Activated T-cell treated with anti-CD3 and anti-CD28 coated beads, Interleukin-2, amount 50 U/mL, for 4 hours (primary cell): ENCODE measurements at regions not wholly inside any gene's neighbourhood (a gene's known extent, or its start where the extent isn't known, plus 50 kb on each side); places are given as distances from the start of the nearest gene placed in this dataset.
"Not testable (repeated sequence)": the region's sequence is repeated elsewhere in the genome, so short reads cannot be mapped to it uniquely, and the experiment has no call there.

Experiments
- ATAC-seq, 2 donors: fragments of 200-7000 bp; cut with Tn5 transposase; one replicate each; pipeline ENCODE4 v1.10.0; 2021
- DNase-seq: peaks from one replicate; pipeline ENCODE4 v3.0.0-alpha.2; 2020
- H3K27me3 Mint-ChIP-seq: one replicate; pipeline ENCODE4 v1.8.0; 2021; ENCODE audit warnings: low read depth, mixed read lengths
- H3K36me3 Mint-ChIP-seq: one replicate; pipeline ENCODE4 v1.8.0; 2022; ENCODE audit warnings: mixed read lengths; ENCODE audit not compliant: insufficient read depth
- H3K4me1 Mint-ChIP-seq: one replicate; pipeline ENCODE4 v1.8.0; 2021; ENCODE audit warnings: low read depth, mixed read lengths
- H3K4me3 Mint-ChIP-seq: one replicate; pipeline ENCODE4 v1.8.0; 2021; ENCODE audit warnings: mild to moderate bottlenecking, moderate library complexity, mixed read lengths
- H3K9me3 Mint-ChIP-seq: one replicate; pipeline ENCODE4 v1.8.0; 2021; ENCODE audit warnings: mixed read lengths

GRCh38 chr4:14168919-14169318, 541.4 kb upstream of the BOD1L1 start:
- Mint-ChIP-seq H3K36me3 (no peaks in the 10 kb centered on the region), H3K4me3 (no peak overlapping the region), H3K4me1 (no peaks in the 10 kb centered on the region), H3K9me3 (no peaks in the 10 kb centered on the region), H3K27me3 (no peaks in the 10 kb centered on the region)
- ATAC-seq (no peak), DNase-seq (no peak)

- Mint-ChIP-seq H3K36me3 (no peaks in the 10 kb centered on the region), H3K27me3 (no peaks in the 10 kb centered on the region), H3K4me1 (no peaks in the 10 kb centered on the region), H3K4me3 (no peak overlapping the region), H3K9me3 (no peaks in the 10 kb centered on the region)
- no peak for ATAC-seq
- DNase-seq = no peak
Observed at GRCh38 chr4:14169460-14169859, 541.9 kb upstream of the BOD1L1 start.

- not testable (repeated sequence) for H3K4me3 Mint-ChIP-seq, ATAC-seq, H3K9me3 Mint-ChIP-seq, H3K36me3 Mint-ChIP-seq, H3K27me3 Mint-ChIP-seq, H3K4me1 Mint-ChIP-seq, DNase-seq
Observed at GRCh38 chr4:14169940-14170339, 542.4 kb upstream of the BOD1L1 start.

GRCh38 chr4:14176613-14177012, 549.1 kb upstream of the BOD1L1 start:
- no peaks in the 10 kb centered on the region for H3K36me3 Mint-ChIP-seq
- H3K4me3 Mint-ChIP-seq = no peak overlapping the region
- H3K4me1 Mint-ChIP-seq = peaks cover 28% of the 10 kb centered on the region
- no peaks in the 10 kb centered on the region for H3K9me3 Mint-ChIP-seq
- DNase-seq (no peak), ATAC-seq (no peak)
- H3K27me3 Mint-ChIP-seq = no peaks in the 10 kb centered on the region

GRCh38 chr4:14177987-14178386, 550.5 kb upstream of the BOD1L1 start:
- Mint-ChIP-seq H3K36me3 (no peaks in the 10 kb centered on the region), H3K4me3 (peak overlapping the region; percentile 19), H3K27me3 (no peaks in the 10 kb centered on the region), H3K9me3 (no peaks in the 10 kb centered on the region), H3K4me1 (peaks cover 28% of the 10 kb centered on the region)
- ATAC-seq (peak; percentile 48 to 59), DNase-seq (no peak)

- DNase-seq = no peak
- Mint-ChIP-seq H3K4me1 (peaks cover 28% of the 10 kb centered on the region), H3K9me3 (no peaks in the 10 kb centered on the region), H3K36me3 (no peaks in the 10 kb centered on the region), H3K27me3 (no peaks in the 10 kb centered on the region), H3K4me3 (peak overlapping the region; percentile 19)
- peak; percentile 43 to 46 for ATAC-seq
Observed at GRCh38 chr4:14178421-14178820, 550.9 kb upstream of the BOD1L1 start.

- ATAC-seq (no peak), DNase-seq (no peak)
- H3K9me3 Mint-ChIP-seq = no peaks in the 10 kb centered on the region
- H3K4me3 Mint-ChIP-seq = no peak overlapping the region
- peaks cover 28% of the 10 kb centered on the region for H3K4me1 Mint-ChIP-seq
- no peaks in the 10 kb centered on the region for H3K27me3 Mint-ChIP-seq
- no peaks in the 10 kb centered on the region for H3K36me3 Mint-ChIP-seq
Observed at GRCh38 chr4:14180166-14180565, 552.6 kb upstream of the BOD1L1 start.

GRCh38 chr4:14180983-14181601, 553.6 kb upstream of the BOD1L1 start:
- no peaks in the 10 kb centered on the region for H3K9me3 Mint-ChIP-seq
- ATAC-seq = no peak

GRCh38 chr4:14182148-14182547, 554.6 kb upstream of the BOD1L1 start:
- Mint-ChIP-seq H3K27me3 (no peaks in the 10 kb centered on the region), H3K36me3 (no peaks in the 10 kb centered on the region), H3K4me3 (no peak overlapping the region), H3K4me1 (peaks cover 23% of the 10 kb centered on the region), H3K9me3 (no peaks in the 10 kb centered on the region)
- DNase-seq (no peak), ATAC-seq (no peak)

More at GRCh38 chr4:14180983-14181601, 553.6 kb upstream of the BOD1L1 start:
- H3K4me3 Mint-ChIP-seq = no peak overlapping the region
- peaks cover 27% of the 10 kb centered on the region for H3K4me1 Mint-ChIP-seq
- H3K36me3 Mint-ChIP-seq = no peaks in the 10 kb centered on the region
- no peak for DNase-seq
- no peaks in the 10 kb centered on the region for H3K27me3 Mint-ChIP-seq

GRCh38 chr4:14184265-14184664, 556.7 kb upstream of the BOD1L1 start:
- ATAC-seq = no peak
- Mint-ChIP-seq H3K36me3 (no peaks in the 10 kb centered on the region), H3K4me3 (no peak overlapping the region), H3K9me3 (no peaks in the 10 kb centered on the region), H3K27me3 (peaks cover 2% of the 10 kb centered on the region), H3K4me1 (peaks cover 4% of the 10 kb centered on the region)
- DNase-seq = no peak

GRCh38 chr4:14184767-14185166, 557.2 kb upstream of the BOD1L1 start:
- peaks cover 2% of the 10 kb centered on the region for H3K27me3 Mint-ChIP-seq
- H3K36me3 Mint-ChIP-seq = no peaks in the 10 kb centered on the region
- ATAC-seq (no peak), DNase-seq (no peak)
- peaks cover under 1% of the 10 kb centered on the region for H3K4me1 Mint-ChIP-seq
- no peaks in the 10 kb centered on the region for H3K9me3 Mint-ChIP-seq
- no peak overlapping the region for H3K4me3 Mint-ChIP-seq

GRCh38 chr4:14188214-14188613, 560.7 kb upstream of the BOD1L1 start:
- Mint-ChIP-seq H3K9me3 (no peaks in the 10 kb centered on the region), H3K4me3 (no peak overlapping the region), H3K4me1 (no peaks in the 10 kb centered on the region), H3K27me3 (peaks cover 4% of the 10 kb centered on the region), H3K36me3 (no peaks in the 10 kb centered on the region)
- ATAC-seq (no peak), DNase-seq (no peak)

GRCh38 chr4:14193601-14194000, 566.1 kb upstream of the BOD1L1 start:
- peaks cover 3% of the 10 kb centered on the region for H3K9me3 Mint-ChIP-seq
- no peaks in the 10 kb centered on the region for H3K36me3 Mint-ChIP-seq
- H3K4me3 Mint-ChIP-seq = no peak overlapping the region
- peaks cover 4% of the 10 kb centered on the region for H3K27me3 Mint-ChIP-seq
- no peak for DNase-seq
- H3K4me1 Mint-ChIP-seq = no peaks in the 10 kb centered on the region
- no peak for ATAC-seq

GRCh38 chr4:14196131-14196530, 568.6 kb upstream of the BOD1L1 start:
- ATAC-seq (no peak), DNase-seq (no peak)
- no peak overlapping the region for H3K4me3 Mint-ChIP-seq

GRCh38 chr4:14215116-14215770, 587.7 kb upstream of the BOD1L1 start:
- ATAC-seq = no peak
- H3K4me1 Mint-ChIP-seq = no peaks in the 10 kb centered on the region

More at GRCh38 chr4:14196131-14196530, 568.6 kb upstream of the BOD1L1 start:
- Mint-ChIP-seq H3K4me1 (no peaks in the 10 kb centered on the region), H3K36me3 (no peaks in the 10 kb centered on the region), H3K27me3 (peaks cover 1% of the 10 kb centered on the region), H3K9me3 (peaks cover 3% of the 10 kb centered on the region)

More at GRCh38 chr4:14215116-14215770, 587.7 kb upstream of the BOD1L1 start:
- no peak for DNase-seq
- H3K27me3 Mint-ChIP-seq = no peaks in the 10 kb centered on the region
- H3K9me3 Mint-ChIP-seq = peaks cover 4% of the 10 kb centered on the region
- H3K4me3 Mint-ChIP-seq = no peak overlapping the region
- H3K36me3 Mint-ChIP-seq = no peaks in the 10 kb centered on the region
